NCI-H1930 (cell line): ENCODE measurements at regions not wholly inside any gene's neighbourhood (a gene's known extent, or its start where the extent isn't known, plus 50 kb on each side); places are given as distances from the start of the nearest gene placed in this dataset.

ENCODE experiments used
- DNase-seq, 2 experiments: peaks; one replicate each; lab custom pipeline; 2025; lab: John Stamatoyannopoulos, UW

DNA sequence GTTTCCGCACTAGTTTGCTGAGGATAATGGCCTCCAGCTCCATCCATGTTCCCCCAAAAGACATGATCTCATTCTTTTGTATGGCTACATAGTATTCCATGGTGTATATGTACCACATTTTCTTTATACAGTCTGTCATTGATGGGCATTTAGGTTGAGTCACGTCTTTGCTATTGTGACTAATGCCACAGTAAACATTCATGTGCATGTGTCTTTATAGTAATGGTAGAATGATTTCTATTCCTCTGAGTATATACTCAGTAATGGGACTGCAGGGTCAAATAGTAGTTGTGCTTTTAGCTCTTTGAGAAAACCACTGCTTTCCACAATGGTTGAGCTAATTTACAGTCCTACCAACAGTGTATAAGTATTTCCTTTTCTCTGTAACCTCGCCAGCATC lies 78.3 kb upstream of the BCL9 start:
- no peak for DNase-seq

GRCh38 chr1:147466543-147466942 lies 74.8 kb upstream of the BCL9 start:
- no peak for DNase-seq

DNA sequence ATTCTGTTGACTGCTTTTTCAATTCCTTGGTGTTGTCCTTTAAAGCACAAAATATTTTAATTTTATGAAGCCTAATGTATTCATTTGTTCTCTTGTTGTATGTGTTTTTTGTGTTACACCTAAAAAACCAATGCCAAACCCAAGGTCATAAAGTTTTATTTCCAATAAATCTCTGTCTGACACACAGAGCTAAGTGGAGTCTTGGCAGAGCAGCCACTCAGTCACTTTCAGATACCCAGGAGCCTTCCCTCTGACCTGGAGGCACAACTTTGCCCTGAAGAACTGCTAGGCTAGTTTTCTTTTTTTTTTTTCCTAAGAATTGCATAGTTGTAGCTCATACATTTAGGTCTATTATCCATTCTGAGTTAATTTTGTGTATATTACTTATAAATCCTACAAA lies 71.2 kb upstream of the BCL9 start:
- DNase-seq: no peak

GRCh38 chr1:147472489-147472888 lies 68.8 kb upstream of the BCL9 start:
- no peak for DNase-seq

DNA sequence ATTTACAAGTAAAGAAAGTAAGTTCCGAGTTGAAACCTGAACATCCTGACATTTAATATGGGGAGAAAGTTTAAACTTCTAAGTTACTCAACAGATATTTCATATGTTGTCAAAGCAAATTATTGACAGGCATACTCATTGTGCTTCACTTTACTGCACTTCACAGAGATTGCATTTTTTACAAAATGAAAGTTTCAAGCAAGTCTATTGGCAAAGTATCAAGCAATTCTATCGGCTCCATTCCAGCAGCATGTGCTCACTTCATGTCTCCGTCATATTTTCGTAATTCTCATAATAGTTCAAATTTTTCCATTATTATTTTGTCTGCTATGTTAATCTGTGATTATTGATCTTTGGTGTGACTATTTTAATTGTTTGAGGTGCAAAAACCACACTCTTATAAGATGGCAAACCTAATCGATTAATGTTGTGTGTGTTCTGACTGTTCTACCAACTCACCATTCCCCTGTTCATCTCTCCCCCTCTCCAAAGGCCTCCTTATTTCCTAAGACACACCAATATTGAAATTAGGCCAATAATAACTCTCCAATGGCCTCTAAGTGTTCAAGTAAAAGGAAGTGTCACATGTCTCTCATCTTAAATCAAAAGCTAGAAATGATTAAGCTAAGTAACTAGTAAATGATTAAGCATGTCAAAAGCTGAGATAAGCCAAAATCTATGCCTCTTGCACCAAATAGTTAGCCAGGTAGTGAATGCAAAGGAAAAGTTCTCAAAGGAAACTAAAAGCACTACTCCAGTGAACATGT lies 68.2 kb upstream of the BCL9 start:
- DNase-seq: no peak

GRCh38 chr1:147473733-147474049 lies 67.6 kb upstream of the BCL9 start:
- DNase-seq: no peak

GRCh38 chr1:147475488-147475887 lies 65.8 kb upstream of the BCL9 start:
- DNase-seq: no peak

DNA sequence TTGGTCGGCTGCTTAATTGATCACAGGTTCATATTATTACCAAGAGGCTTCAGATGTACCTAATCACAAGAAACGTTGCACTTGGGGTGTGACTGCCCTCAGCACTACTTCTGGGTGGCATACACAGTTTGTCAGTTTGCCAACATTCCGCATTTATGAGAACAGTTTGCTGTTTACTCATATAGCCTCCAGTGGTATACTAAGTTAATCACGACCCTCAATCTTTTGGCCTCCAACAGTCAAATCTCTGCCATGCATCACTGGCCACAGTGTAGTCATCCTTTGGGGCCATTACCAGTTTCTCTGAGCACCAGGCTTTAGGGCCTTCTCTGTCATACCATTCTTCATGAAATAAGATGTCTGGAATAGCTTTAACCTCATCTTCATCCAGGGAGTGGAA lies 62.8 kb upstream of the BCL9 start:
- no peak for DNase-seq

DNA sequence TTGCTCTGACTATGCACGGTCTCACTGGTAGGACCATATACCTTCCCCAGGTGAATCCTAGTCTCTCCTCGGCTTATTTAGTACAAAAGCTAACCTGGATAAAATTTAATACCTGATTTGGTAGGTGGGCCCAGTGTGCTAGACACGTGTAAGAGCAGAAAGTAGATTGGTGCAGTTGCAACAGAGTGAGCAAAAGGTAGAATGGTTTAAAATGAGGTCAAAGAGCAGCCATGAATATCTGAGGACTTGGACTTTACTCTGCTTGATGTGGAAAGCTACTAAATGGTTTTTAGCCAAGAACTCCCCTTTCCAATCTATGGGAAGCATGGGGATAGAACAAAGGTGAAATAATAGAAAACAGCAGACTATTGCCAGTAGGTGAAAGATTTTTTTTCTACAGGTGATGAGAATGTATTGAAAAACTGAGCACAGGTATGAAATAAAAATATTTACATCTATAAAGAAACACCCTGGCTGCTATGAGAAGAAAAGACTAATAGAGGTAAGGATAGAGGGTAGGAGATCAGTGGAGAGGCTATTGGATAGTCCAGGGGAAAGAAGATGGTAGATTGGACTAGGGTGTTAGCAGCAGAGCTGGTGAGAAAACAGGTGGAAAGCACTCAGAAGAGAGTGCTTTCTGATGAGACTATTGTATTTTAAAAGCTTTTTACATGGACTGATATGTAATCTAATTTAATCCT lies 61.3 kb upstream of the BCL9 start:
- no peak for DNase-seq

- no peak for DNase-seq
These were observed 60.8 kb upstream of the BCL9 start for GRCh38 chr1:147480565-147480935.

DNA sequence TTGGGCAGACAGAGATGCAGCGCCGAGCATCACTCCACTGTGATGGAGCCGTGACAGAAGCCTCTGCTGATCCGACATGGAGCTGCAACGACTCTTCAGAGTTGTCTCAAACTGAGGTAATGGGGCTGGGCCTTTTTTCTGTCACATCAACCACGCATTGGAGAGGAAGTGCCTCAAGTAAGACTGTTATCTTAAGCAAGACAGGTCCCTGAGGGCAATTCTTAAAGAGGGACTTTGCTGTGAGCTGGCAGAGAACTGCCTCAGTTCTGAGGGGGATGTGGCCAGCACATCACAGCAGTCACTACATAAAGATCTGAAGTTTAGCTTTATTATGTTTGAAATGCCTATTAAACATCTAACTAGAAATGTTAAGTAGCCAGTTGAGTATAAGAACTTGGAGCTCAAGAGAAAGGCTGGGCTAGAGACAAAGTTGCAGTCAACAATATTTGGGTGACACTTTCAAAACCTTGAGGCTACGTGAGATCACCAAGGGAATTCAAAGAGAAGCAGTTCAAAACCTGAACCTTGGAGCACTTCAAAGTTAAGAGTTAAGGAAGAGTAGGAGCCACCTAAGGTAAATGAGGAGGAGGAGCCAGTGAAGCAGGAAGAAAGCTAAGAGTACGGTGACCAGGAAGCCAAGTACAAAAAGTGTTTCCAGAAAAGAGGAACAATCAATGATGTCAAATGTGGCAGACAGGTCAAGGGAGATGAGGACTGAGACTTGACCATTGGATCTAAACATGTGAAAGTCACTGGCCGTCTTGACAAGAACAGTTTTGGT lies 54.2 kb upstream of the BCL9 start:
- DNase-seq: no peak

DNA sequence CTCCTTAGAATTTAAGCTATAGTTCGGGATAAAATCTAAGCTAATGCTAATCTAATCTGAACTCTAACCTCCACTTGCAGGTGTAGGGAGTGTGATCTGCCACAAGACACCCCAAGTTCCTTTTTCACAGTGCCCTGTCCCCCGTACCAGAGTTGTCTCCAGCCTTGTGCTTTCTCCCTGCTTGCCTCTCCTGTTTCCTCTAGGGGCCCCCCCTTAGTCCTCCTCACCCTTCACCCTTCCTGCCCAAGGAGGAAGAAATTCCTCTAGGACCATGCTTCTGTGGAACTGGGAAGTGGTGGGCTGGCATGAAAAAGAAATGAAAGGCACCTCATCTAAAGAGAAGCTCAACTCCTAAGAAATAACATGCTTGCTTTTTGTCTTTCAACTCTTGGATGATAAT lies 50.2 kb upstream of the BCL9 start:
- DNase-seq: no peak
